ENCODE measurements at regions not wholly inside any gene's neighbourhood (a gene's known extent, or its start where the extent isn't known, plus 50 kb on each side); places are given as distances from the start of the nearest gene placed in this dataset.

DNA sequence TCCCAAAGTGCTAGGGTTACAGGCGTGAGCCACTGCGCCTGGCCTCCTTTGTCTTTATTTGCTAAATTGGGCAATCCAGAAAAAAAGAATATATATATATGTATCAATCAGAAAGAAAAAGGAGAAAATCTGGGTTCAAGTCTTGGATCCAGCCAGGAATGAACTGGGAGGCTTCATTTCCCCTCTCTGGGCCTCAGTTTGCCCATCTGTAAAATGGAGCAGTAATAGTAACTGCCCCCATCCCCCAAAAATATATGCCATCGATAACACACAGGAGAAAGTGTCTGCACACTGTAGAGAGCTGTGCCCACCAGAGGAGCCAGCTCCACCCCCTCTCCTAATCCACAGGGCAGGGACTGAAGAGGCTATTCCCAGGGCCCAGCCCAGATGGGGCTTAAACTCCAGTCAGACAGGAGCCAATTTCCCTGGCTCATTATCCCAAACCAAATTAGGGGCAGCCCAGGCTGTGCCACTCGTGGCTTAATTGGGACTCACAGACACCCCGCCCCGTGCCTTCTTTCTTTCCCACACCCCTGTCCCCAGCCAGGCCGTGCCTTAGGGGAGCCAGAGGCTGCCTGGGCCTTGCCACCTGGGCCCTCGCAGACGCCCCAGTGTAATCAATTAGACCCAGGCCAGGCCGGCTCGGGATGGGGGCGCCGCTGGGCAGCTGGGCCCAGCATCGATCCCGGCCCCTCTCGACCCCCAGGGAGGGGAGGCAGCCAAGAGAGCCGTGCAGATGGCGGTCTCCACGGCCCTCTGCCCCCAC lies 171.5 kb downstream of the MN1 start:
- no peak for DNase-seq
- TF ChIP-seq, protein P1, sequence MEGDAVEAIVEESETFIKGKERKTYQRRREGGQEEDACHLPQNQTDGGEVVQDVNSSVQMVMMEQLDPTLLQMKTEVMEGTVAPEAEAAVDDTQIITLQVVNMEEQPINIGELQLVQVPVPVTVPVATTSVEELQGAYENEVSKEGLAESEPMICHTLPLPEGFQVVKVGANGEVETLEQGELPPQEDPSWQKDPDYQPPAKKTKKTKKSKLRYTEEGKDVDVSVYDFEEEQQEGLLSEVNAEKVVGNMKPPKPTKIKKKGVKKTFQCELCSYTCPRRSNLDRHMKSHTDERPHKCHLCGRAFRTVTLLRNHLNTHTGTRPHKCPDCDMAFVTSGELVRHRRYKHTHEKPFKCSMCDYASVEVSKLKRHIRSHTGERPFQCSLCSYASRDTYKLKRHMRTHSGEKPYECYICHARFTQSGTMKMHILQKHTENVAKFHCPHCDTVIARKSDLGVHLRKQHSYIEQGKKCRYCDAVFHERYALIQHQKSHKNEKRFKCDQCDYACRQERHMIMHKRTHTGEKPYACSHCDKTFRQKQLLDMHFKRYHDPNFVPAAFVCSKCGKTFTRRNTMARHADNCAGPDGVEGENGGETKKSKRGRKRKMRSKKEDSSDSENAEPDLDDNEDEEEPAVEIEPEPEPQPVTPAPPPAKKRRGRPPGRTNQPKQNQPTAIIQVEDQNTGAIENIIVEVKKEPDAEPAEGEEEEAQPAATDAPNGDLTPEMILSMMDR (IDR thresholded peaks at IDR 0.05; ENCODE audit: borderline replicate concordance, extremely low read depth, insufficient read depth) = no peak
- no peak for FAIRE-seq
- peaks cover 2% of the 10 kb centered on the region for H3K27me3 ChIP-seq (ENCODE audit: control insufficient read depth, insufficient read depth, low read length)
- no peak overlapping the region for H3K4me3 ChIP-seq (ENCODE audit: low read length in 3 of 3)
- no peaks in the 10 kb centered on the region for H3K4me1 ChIP-seq (ENCODE audit: control insufficient read depth in 2 of 3, insufficient read depth in 2 of 3, low read depth in 1 of 3, low read length in 3 of 3)
- intact Hi-C loops (cut with DNase I) = no loop called here
- H3K9me3 ChIP-seq (ENCODE audit: control insufficient read depth in 2 of 3, insufficient read depth in 1 of 3, low read length in 3 of 3) = no peaks in the 10 kb centered on the region
- no peak overlapping the region for H3K27ac ChIP-seq (ENCODE audit: low read depth in 2 of 2, low read length in 2 of 2)
- no peaks in the 10 kb centered on the region for H3K36me3 ChIP-seq (ENCODE audit: control insufficient read depth in 2 of 3, insufficient read depth in 3 of 3, low read length in 3 of 3)
- no peak overlapping the region for H3K9ac ChIP-seq (ENCODE audit: low read length in 3 of 3)

DNA sequence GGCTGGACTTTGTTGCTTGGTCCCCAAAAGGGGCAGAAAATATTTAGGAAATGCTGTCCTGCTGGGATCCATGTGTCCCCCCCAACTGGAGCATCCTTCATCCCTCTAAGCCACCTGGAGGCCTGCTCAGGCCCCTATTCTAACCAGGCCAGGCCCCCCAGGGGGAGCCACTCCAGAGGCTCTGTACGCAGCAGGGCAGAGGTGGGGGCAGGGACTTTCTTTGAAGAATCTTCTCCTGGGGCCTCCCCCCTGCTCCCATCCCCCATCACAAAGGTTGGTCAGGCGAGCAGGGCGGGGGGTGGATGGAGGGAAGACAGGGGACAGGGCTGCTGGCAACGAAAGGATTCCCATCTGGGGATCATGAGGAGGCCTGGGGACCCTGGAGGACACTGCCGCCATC lies 170.8 kb downstream of the MN1 start:
- no peaks in the 10 kb centered on the region for H3K36me3 ChIP-seq (ENCODE audit: control insufficient read depth in 2 of 3, insufficient read depth in 3 of 3, low read length in 3 of 3)
- no peak overlapping the region for H3K4me3 ChIP-seq (ENCODE audit: low read length in 3 of 3)
- no peaks in the 10 kb centered on the region for H3K4me1 ChIP-seq (ENCODE audit: control insufficient read depth in 2 of 3, insufficient read depth in 2 of 3, low read depth in 1 of 3, low read length in 3 of 3)
- intact Hi-C loops (cut with DNase I) = no loop called here
- FAIRE-seq = no peak
- no peak overlapping the region for H3K9ac ChIP-seq (ENCODE audit: low read length in 3 of 3)
- H3K27ac ChIP-seq (ENCODE audit: low read depth in 2 of 2, low read length in 2 of 2) = no peak overlapping the region
- H3K27me3 ChIP-seq (ENCODE audit: control insufficient read depth, insufficient read depth, low read length) = peaks cover 2% of the 10 kb centered on the region
- no peak for DNase-seq
- no peaks in the 10 kb centered on the region for H3K9me3 ChIP-seq (ENCODE audit: control insufficient read depth in 2 of 3, insufficient read depth in 1 of 3, low read length in 3 of 3)
- TF ChIP-seq, protein P1 (IDR thresholded peaks at IDR 0.05; ENCODE audit: borderline replicate concordance, extremely low read depth, insufficient read depth) = no peak

DNA sequence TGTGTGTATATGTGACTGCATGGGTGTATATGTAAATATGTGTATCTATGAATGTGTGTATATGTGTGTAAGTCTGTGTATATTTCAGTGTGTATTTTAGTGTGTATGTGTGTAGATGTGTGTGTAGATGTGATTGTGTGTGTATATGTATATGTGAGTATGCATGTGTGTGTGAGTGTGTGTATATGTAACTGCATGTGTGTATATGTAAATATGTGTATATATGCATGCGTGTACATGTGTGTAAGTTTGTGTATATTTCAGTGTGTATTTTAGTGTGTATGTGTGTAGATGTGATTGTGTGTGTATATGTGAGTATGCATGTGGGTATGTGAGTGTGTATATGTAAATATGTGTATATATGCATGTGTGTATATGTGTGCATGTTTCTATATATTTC lies 169.9 kb downstream of the MN1 start:
- H3K4me3 ChIP-seq (ENCODE audit: low read length in 3 of 3) = no peak overlapping the region
- H3K9me3 ChIP-seq (ENCODE audit: control insufficient read depth in 2 of 3, insufficient read depth in 1 of 3, low read length in 3 of 3) = no peaks in the 10 kb centered on the region
- intact Hi-C loops (cut with DNase I) = no loop called here
- FAIRE-seq (no peak), DNase-seq (no peak)
- no peak overlapping the region for H3K27ac ChIP-seq (ENCODE audit: low read depth in 2 of 2, low read length in 2 of 2)
- no peaks in the 10 kb centered on the region for H3K4me1 ChIP-seq (ENCODE audit: control insufficient read depth in 2 of 3, insufficient read depth in 2 of 3, low read depth in 1 of 3, low read length in 3 of 3)
- TF ChIP-seq, protein P1 (IDR thresholded peaks at IDR 0.05; ENCODE audit: borderline replicate concordance, extremely low read depth, insufficient read depth) = no peak
- H3K36me3 ChIP-seq (ENCODE audit: control insufficient read depth in 2 of 3, insufficient read depth in 3 of 3, low read length in 3 of 3) = no peaks in the 10 kb centered on the region
- H3K27me3 ChIP-seq (ENCODE audit: control insufficient read depth, insufficient read depth, low read length) = peaks cover 2% of the 10 kb centered on the region
- no peak overlapping the region for H3K9ac ChIP-seq (ENCODE audit: low read length in 3 of 3)

Data from kidney (tissue), 13 donors.